Kidney epithelial cell (primary cell): ENCODE measurements at regions not wholly inside any gene's neighbourhood (a gene's known extent, or its start where the extent isn't known, plus 50 kb on each side); places are given as distances from the start of the nearest gene placed in this dataset.
"Not testable (repeated sequence)": the region's sequence is repeated elsewhere in the genome, so short reads cannot be mapped to it uniquely, and the experiment has no call there.

ENCODE experiments used
- DNase-seq: peaks from one replicate; pipeline ENCODE4 v3.0.0-alpha.2; 2010; ENCODE audit warnings: low read depth
- H3K27me3 ChIP-seq: 2 replicates; pipeline ENCODE4 v1.6.0; 2011; ENCODE audit warnings: low read length; ENCODE audit not compliant: control insufficient read depth, insufficient read depth
- H3K36me3 ChIP-seq: 2 replicates; pipeline ENCODE4 v1.5.1; 2011; ENCODE audit warnings: low read length; ENCODE audit not compliant: control insufficient read depth, insufficient read depth
- H3K4me3 ChIP-seq: 2 replicates; pipeline ENCODE4 v1.5.1; 2011; ENCODE audit warnings: low read depth, mild to moderate bottlenecking, control low read depth, low read length
- CTCF ChIP-seq: IDR thresholded peaks from 2 replicates; pipeline ENCODE4 v1.5.1; 2011; ENCODE audit warnings: mild to moderate bottlenecking, moderate library complexity, low read length, control low read depth, inconsistent platforms; ENCODE audit not compliant: insufficient read depth, poor library complexity, severe bottlenecking

DNA sequence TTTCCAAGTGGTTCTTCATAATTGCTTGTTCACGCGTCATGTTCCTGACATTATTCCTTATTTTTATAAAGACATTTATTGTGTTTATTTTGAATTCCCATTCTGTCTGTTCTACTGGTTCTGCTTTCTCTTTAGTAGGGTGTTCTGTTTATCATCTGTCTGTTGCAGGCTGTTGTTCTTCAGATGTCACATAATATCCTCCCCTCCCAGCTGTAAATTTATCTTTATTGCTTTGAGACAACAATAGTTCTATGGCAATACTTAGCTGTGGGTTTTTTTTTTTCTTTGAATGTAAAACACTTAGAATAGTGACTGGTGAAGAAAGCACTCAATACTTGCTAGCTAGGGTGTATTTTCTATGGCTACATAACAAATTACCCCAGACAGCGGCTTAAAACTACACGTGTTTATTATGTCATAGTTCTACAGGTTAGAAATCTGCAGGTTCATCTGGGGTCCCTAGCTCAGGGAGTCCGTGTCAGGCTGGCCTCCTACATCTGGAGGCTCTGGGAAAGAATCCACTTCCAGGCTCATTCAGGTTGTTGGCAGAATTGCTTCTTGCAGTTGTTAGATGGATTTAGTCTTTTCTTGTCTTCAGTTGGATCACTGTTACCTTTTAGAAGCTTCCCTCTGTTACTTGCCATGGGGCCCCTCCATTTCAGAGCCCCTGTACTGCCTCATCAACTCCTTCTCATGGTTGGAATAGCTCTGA, 63.4 kb upstream of the ENPEP start:
- DNase-seq: no peak
- no peak for TF ChIP-seq CTCF
- H3K36me3 ChIP-seq: no peaks in the 10 kb centered on the region
- H3K4me3 ChIP-seq: no peak overlapping the region
- no peaks in the 10 kb centered on the region for H3K27me3 ChIP-seq

DNA sequence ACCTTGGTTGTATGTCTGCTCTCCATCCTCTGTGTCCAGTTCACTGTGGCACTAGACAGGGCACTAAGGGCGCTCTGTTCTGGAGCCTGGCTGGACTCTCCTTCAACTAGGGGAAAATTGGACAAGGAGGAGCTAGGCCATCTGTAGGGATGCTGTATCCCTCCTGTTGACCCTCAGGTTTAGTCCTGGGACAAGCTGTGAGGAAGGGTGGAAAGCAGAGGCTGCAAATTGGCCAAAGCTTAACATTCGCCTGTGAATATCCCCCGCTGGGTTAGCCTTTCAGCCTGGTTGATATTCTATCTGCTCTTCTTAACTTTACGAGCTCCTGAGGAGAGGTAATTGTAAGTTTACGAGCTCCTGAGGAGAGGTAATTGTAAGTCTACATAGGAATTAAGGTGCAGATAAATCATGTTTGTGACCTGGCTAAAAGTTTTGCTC, 64.4 kb upstream of the ENPEP start:
- no peak for TF ChIP-seq CTCF
- no peak for DNase-seq
- Histone ChIP-seq H3K4me3 (no peak overlapping the region), H3K36me3 (no peaks in the 10 kb centered on the region), H3K27me3 (no peaks in the 10 kb centered on the region)

GRCh38 chr4:110410853-110411573, 64.9 kb upstream of the ENPEP start:
- not testable (repeated sequence) for H3K4me3 ChIP-seq, DNase-seq, H3K36me3 ChIP-seq, H3K27me3 ChIP-seq

- no peaks in the 10 kb centered on the region for H3K36me3 ChIP-seq
- no peaks in the 10 kb centered on the region for H3K27me3 ChIP-seq
- DNase-seq: no peak
- TF ChIP-seq CTCF: no peak
- H3K4me3 ChIP-seq: no peak overlapping the region
Observed at GRCh38 chr4:110400086-110400485, 75.9 kb upstream of the ENPEP start.

DNA sequence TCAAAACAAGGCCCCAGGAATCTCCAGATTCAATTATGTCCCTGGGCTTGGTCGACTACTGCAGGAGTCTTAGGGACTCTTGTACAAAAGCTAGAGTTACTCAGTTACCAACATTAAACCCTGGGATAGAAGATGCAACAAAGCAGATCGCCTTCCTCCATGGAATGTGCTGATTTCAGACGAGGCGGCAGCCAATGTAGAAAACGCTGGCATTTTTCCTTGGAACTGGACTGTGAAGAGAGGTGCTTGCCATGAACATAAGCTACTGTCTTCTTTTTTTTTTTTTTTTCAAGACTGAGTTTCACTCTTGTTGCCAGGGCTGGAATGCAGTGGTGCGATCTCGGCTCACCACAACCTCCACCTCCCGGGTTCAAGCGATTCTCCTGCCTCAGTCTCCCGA, 76.9 kb upstream of the ENPEP start:
- H3K27me3 ChIP-seq, H3K4me3 ChIP-seq, DNase-seq, H3K36me3 ChIP-seq: not testable (repeated sequence)

DNA sequence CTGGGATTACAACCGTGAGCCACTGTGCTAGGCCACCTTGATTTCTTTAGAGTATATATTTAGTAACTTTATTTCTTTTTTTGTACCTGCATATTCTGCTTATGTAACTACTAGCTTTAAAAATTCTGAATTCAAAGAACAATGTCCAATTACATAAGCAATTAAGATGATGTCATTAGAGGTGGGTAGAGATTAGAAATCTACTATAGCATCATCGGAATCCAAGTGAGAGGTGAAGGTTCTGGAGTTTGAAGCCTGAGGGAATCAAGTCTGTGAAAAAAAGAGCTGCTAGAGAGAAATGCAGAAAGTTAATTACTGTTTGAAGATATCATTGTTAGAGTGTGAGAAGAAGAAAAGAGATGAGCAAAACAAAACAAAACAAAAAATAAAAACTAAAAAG, 79.0 kb upstream of the ENPEP start:
- no peak for TF ChIP-seq CTCF
- Histone ChIP-seq H3K36me3 (no peaks in the 10 kb centered on the region), H3K4me3 (no peak overlapping the region), H3K27me3 (no peaks in the 10 kb centered on the region)
- no peak for DNase-seq

DNA sequence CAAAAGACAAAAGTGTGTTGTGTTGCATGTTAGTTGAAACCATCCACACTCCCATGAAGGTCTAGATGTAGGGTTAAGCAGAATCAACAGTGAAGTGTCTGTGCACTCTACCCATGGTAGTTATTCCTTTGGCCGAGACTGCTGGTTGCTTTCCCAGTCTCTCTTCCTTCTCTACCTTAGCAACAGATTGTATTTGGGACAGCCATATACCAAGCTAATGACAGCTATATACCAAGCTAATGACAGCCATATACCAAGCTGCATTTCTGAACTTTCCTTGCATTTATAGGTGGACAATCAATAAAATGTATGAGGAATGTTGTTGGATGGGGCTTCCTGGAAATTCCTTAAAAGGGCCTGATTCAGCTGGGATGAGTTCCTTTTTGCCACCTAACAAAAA, 80.5 kb upstream of the ENPEP start:
- H3K36me3 ChIP-seq: no peaks in the 10 kb centered on the region
- no peak for TF ChIP-seq CTCF
- no peak overlapping the region for H3K4me3 ChIP-seq
- no peaks in the 10 kb centered on the region for H3K27me3 ChIP-seq
- DNase-seq: no peak
